Hematopoietic multipotent progenitor cell treated with erythropoietin and hydrocortisone succinate and interleukin-3 and kit ligand, for 4 days (in vitro differentiated cells): ENCODE measurements at regions not wholly inside any gene's neighbourhood (a gene's known extent, or its start where the extent isn't known, plus 50 kb on each side); places are given as distances from the start of the nearest gene placed in this dataset.

Experiments
- DNase-seq: peaks from one replicate; pipeline ENCODE4 v3.0.0-alpha.2; 2015

GRCh38 chr2:41967476-41968181 lies 80.2 kb upstream of the PKDCC start:
- DNase-seq = no peak

- no peak for DNase-seq
Measured at GRCh38 chr2:41968182-41968578, 79.6 kb upstream of the PKDCC start.

GRCh38 chr2:41970988-41971660 lies 76.7 kb upstream of the PKDCC start:
- DNase-seq = no peak

DNA sequence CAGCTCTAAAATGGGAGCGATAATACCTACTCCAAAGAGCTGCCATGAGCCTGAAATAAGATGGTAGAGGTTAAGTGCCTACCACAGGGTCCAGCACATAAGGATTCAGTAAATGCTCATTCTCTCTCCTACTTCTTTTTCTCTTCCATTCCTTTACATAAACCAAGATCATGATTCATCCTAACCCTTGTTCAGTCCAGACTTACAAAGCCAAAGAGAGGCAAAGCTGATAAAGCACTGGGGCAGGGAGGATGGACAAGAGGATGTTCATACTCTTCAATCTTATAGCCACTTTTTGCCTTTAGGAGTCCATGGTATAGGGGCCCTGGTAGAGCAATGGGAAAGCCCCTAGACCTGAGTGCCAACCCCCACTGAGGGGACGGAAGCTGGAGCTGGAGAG lies 75.6 kb upstream of the PKDCC start:
- DNase-seq = no peak

- DNase-seq = peak; percentile 31
Measured at GRCh38 chr2:41972819-41973218, 75.0 kb upstream of the PKDCC start.

GRCh38 chr2:41973871-41974270 lies 74.0 kb upstream of the PKDCC start:
- no peak for DNase-seq

DNA sequence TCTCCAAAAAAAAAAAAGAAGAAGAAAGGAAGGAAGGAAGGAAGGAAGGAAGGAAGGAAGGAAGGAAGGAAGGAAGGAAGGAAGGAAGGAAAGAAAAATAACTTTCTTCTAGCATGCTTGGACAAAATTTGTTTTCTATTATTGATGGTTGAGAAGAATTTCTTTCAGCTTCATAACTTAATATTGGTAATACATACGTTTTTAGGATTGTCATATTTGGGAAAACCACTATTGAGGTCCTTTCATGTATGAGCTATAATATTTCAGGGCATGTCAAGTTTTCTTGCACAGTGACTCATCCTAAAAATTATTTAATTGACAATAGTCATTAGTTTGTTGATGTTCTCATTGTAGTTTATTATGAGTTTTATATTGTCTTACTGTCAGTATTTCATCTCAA lies 66.4 kb upstream of the PKDCC start:
- DNase-seq = no peak

GRCh38 chr2:41985573-41986095 lies 62.2 kb upstream of the PKDCC start:
- DNase-seq = no peak

DNA sequence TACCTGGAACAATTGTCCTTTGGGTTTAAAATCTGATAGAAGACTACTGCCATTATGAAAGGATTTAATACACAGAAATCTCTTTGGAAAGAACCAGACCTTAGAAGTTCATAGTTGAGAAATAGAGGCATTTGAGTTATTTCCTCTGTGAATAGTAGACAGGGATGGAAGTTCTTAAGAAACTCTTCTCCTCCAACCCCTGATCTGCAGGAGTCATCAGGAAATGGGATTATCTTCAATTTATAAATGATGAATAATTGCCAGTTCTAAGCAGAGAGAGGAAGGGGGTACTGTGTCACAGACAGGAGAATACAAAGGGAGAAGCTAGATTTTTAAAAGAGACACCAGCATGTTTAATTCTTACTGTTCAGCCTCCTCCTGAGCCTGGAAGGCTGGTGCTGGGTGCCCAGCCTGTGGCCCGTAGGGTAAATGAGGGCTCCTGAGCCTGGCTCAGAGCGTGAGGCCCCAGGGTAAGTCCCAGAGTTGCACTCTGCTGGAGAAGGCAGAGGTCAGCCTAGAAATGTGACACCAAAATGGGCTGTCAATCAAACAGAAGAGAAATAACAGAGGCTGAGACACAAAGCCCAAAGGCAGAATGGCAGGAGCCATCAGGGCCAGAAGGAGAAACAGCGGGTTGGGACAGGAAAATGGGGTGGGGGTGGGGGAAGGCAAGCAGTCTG lies 58.2 kb upstream of the PKDCC start:
- no peak for DNase-seq

DNA sequence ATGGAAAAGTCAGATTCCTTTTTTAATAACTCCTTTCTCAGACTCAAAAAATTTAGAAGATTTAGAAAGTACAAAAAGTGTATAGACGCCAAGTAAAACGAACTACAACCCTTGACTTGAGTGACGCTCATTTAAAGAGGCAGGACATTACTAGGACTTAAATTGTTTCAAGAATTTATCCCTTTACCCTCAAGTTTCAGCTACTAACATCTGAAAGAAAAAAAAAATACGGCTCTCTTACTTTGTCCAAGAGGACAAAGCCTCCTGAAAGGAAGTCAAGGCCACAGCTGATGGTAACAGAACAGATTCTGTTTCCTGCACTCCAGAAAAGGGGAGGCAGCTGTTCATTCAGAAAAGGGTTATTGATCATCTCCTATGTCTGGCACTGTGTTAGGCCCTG lies 57.6 kb upstream of the PKDCC start:
- DNase-seq = no peak

- DNase-seq = no peak
Measured at GRCh38 chr2:41990688-41991087, 57.1 kb upstream of the PKDCC start.

DNA sequence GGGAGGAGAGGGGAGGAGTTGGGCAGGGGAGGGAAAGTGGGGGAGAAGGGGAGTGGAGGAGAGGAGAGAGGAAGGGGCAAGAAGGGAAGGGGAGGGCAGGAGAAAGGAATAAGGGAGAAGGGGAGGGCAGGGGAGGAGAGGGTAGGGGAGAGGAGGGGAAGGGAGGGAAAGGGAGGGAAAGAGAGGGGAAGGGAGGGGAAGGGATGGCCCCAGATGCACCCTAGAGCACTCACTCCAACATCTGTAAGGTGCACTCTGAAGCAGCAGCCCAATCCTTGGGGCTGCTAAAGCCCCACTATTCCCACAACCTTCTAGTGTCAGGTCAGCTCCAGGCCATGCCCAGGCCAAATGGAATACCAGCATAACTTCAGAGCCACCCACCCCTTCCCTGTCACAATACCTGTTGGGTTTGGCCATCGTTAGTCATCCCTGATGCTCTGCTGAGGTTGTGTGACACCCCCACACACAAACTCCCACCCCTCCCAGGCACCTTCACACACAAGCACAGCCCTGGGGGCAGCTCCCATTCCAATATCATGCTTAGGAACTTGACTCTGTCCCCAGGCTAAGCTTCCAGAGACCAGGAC lies 55.7 kb upstream of the PKDCC start:
- no peak for DNase-seq

DNA sequence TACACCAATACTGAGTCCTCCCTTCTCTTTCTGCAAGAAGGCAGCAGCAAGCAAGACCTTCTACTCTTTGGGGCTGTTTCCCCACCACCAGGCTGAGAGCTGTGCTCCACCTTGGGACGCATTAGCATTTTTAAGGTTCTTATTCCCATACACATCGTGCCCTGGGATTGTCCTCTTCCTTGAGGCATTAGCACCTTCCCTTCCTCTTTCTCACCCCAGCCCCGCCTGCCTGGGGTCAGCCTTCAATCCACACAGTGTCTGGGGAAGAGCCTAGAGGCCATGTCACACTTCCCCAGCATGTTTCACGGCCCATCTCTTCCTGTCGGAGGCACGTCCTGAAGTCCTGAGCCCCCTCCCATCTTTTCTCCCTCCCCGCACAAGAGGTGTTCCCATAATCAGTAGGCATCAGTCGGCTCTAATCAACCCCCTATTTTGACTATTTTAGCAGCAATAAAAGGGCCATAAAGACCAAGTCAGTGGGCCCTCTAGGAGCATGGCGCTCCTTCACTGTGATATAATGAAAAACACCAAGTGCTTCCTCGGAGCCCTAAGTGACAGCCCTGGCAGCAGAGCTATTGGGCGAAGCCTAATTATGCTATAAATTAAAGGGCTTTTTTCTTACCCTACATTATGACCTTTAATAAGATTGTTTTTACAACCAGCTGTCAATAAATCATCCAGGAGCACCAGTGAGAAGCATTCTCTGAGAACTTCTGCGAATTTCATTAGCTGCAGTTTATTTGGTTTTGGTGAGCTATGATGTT lies 55.0 kb upstream of the PKDCC start:
- DNase-seq = no peak

- no peak for DNase-seq
Measured at GRCh38 chr2:41993435-41993925, 54.3 kb upstream of the PKDCC start.

- DNase-seq = no peak
Measured at GRCh38 chr2:41994233-41994637, 53.6 kb upstream of the PKDCC start.

DNA sequence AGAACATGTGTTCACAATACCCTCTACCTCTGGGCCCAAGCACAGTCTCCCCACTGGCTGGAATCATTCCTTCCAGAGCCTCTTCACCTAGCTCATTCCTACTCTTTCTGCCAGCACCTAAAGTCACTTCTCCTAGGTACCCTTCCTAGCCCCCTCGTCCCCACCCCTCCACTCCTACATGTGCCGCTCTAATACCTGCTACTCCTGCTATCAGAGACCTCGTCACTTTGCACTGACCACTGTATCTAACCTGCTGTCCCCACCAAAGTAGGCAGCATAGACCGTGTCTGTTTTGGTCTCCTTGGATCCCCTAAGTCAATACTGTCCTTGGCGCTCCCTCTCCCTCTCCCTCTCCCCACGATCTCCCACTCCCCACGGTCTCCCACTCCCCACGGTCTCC lies 53.2 kb upstream of the PKDCC start:
- DNase-seq = no peak

- DNase-seq = no peak
Measured at GRCh38 chr2:41997561-41997960, 50.3 kb upstream of the PKDCC start.
